Mammary epithelial cell (primary cell): ENCODE measurements at regions not wholly inside any gene's neighbourhood (a gene's known extent, or its start where the extent isn't known, plus 50 kb on each side); places are given as distances from the start of the nearest gene placed in this dataset.

Experiments used
- CTCF ChIP-seq, 2 donors: IDR thresholded peaks in 1 of 2; conservative IDR thresholded peaks in 1 of 2; 2 replicates each; pipeline ENCODE4 v1.5.1; 2011 to 2012; ENCODE audit warnings: inconsistent platforms in 2 of 2, low read length in 2 of 2, mild to moderate bottlenecking in 2 of 2, control low read depth in 1 of 2, low read depth in 1 of 2; ENCODE audit not compliant: insufficient read depth in 1 of 2; ENCODE audit errors: extremely low read depth in 1 of 2
- EZH2 ChIP-seq: IDR thresholded peaks from 2 replicates; pipeline ENCODE4 v1.6.1; 2012; ENCODE audit warnings: low read length, inconsistent platforms, borderline replicate concordance

DNA sequence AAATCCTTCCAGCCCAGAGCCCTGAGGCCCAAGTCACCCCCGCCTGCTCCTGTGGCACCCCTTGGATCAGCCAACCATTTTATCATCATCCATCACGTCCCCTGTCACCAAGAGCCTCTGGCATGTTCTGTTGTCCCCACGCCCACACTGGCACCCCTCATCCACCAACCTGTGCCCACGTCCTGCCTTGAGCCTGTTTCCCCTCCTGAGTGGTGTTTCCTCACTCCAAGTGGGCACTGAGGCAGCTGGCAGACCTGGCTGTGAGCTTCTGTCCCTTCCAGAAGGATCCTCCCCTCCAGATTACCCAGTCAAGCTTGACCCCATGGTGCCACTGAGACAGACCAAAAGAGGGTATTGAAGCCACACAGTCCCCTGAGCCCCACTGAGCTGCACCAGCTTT, 71.4 kb upstream of the ANTXRL start:
- TF ChIP-seq CTCF (conservative IDR thresholded peaks at IDR 0.05 in 1 of 2, IDR thresholded peaks at IDR 0.05 in 1 of 2; ENCODE audit: extremely low read depth in 1 of 2, insufficient read depth in 1 of 2, low read depth in 1 of 2, low read length in 2 of 2) (no peak), EZH2 (no peak)
